Activated CD4-positive, alpha-beta T cell treated with anti-CD3 and anti-CD28 coated beads, Interleukin-2, amount 10 ng/mL, durations not matched to agents 7 days and 5 days (primary cell): ENCODE measurements at regions not wholly inside any gene's neighbourhood (a gene's known extent, or its start where the extent isn't known, plus 50 kb on each side); places are given as distances from the start of the nearest gene placed in this dataset.

Source experiments
- CTCF ChIA-PET: fragments of 350-600 bp; sonication (Branson Sonifier 250); formaldehyde crosslinking; loops from one replicate; lab custom pipeline; 2021; ENCODE audit warnings: antibody characterized with exemption; lab: Charles Lee
- POLR2A ChIA-PET: fragments of 350-600 bp; sonication (Branson Sonifier 250); formaldehyde crosslinking; loops from one replicate; lab custom pipeline; 2021; ENCODE audit warnings: antibody characterized with exemption; lab: Charles Lee
- DNase-seq: peaks from one replicate; pipeline ENCODE4 v3.0.0-alpha.2; 2020
- H3K27ac Mint-ChIP-seq: one replicate; pipeline ENCODE4 v1.8.0; 2021; ENCODE audit warnings: mild to moderate bottlenecking, moderate library complexity, mixed read lengths
- H3K27me3 Mint-ChIP-seq: one replicate; pipeline ENCODE4 v1.8.0; 2021; ENCODE audit warnings: mixed read lengths
- H3K36me3 Mint-ChIP-seq: one replicate; pipeline ENCODE4 v1.8.0; 2021; ENCODE audit warnings: low read depth, mixed read lengths
- H3K4me1 Mint-ChIP-seq: one replicate; pipeline ENCODE4 v1.8.0; 2021; ENCODE audit warnings: mixed read lengths
- H3K4me3 Mint-ChIP-seq: one replicate; pipeline ENCODE4 v1.8.0; 2021; ENCODE audit warnings: mild to moderate bottlenecking, moderate library complexity, mixed read lengths
- H3K9me3 Mint-ChIP-seq: one replicate; pipeline ENCODE4 v1.8.0; 2021; ENCODE audit warnings: mixed read lengths

DNA sequence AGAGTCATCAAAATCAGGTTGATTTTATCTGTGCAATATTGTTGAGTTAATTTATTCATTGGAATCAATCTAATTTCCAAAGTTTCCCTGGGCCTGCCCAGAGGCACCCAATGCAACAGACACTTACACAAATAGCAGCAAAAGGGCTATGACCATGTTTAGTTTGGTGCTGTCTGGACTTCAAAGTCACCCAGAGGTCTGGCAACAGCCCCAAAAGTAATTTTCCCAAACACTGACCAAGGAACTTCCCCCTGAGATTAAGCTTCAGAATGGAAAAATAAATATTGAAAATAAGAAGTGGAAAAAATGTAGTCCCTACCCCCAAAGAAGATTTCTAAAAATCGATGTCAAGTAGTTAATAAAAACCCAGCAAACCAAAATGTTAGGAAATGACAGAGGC lies 70.9 kb upstream of the RNF152 start:
- POLR2A ChIA-PET, result no interaction called here
- Mint-ChIP-seq H3K9me3 (no peaks in the 10 kb centered on the region), H3K36me3 (no peaks in the 10 kb centered on the region), H3K27me3 (peaks cover 20% of the 10 kb centered on the region), H3K27ac (no peak overlapping the region), H3K4me3 (no peak overlapping the region), H3K4me1 (no peaks in the 10 kb centered on the region)
- DNase-seq, result no peak
- CTCF ChIA-PET, result no interaction called here

DNA sequence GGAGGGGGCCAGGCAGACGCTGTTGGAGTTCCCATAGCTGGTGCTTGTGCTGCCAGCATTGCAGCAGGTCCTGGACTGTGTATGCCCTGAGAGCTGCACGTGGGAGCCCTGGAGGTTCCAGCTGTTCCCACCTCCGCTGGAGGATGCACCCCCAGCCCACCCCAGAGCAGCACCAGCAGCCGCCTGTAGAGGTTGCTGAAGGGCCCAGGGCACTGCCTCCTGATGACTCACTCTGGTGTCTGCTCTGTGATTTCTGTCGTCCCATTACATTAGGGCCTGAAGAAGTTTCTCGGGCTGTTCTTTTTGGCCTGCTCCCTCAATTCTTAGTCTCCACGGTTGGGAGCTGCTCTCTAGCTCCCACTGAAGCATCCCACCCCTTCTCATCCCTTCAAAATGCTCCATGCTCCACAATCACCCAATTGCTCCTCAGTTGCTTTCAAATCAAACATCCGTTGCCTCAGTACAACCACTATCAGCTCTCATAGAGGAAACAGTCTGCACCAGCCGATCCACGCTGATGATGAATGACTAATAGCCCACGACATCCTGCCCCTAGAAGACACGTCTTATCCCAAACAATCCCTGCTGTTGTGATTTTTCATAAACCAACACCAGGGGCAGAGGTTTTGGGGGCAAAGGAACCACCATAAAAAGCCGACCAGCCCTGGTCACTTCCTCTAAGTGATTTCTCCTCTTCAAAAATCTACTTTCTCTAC lies 65.2 kb upstream of the RNF152 start:
- Mint-ChIP-seq H3K4me1 (peaks cover 9% of the 10 kb centered on the region), H3K9me3 (peaks cover 5% of the 10 kb centered on the region), H3K27ac (no peak overlapping the region), H3K4me3 (no peak overlapping the region), H3K27me3 (peaks cover 14% of the 10 kb centered on the region), H3K36me3 (no peaks in the 10 kb centered on the region)
- no peak for DNase-seq
- ChIA-PET POLR2A (no interaction called here), CTCF (interaction anchor here (1.1 to 1.3 kb wide), 2 partner anchors 37 to 96 kb away, joined by 3 read pairs; no protein-coding TSS in a partner anchor)

DNA sequence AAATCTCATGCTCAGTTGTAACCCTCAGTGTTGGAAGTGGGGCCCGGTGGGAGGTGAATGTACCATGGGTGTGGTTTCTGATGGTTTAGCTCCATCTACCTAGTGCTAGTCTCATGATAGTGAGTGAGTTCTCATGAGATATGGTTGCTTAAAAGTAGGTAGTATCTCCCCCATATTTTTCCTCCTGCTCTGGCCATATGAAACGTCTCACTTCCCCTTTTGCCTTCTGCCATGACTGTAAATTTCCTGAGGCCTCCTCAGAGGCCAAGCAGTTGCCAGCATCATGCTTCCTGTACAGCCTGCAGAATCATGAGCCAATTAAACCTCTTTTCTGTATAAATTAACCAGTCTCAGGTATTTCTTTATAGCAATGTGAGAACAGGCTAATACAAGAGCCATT lies 62.8 kb upstream of the RNF152 start:
- H3K36me3 Mint-ChIP-seq, result no peaks in the 10 kb centered on the region
- POLR2A ChIA-PET, result no interaction called here
- H3K4me3 Mint-ChIP-seq, result no peak overlapping the region
- CTCF ChIA-PET, result no interaction called here
- H3K27me3 Mint-ChIP-seq, result peaks cover 16% of the 10 kb centered on the region
- H3K4me1 Mint-ChIP-seq, result peaks cover 24% of the 10 kb centered on the region
- no peak for DNase-seq
- H3K9me3 Mint-ChIP-seq, result peaks cover 5% of the 10 kb centered on the region
- H3K27ac Mint-ChIP-seq, result no peak overlapping the region

GRCh38 chr18:61954096-61954746 lies 61.4 kb upstream of the RNF152 start:
- Mint-ChIP-seq H3K4me1 (peaks cover 25% of the 10 kb centered on the region), H3K27me3 (peaks cover 22% of the 10 kb centered on the region), H3K9me3 (peaks cover 5% of the 10 kb centered on the region), H3K36me3 (no peaks in the 10 kb centered on the region), H3K27ac (no peak overlapping the region), H3K4me3 (no peak overlapping the region)
- CTCF ChIA-PET, result no interaction called here
- no peak for DNase-seq
- POLR2A ChIA-PET, result no interaction called here

DNA sequence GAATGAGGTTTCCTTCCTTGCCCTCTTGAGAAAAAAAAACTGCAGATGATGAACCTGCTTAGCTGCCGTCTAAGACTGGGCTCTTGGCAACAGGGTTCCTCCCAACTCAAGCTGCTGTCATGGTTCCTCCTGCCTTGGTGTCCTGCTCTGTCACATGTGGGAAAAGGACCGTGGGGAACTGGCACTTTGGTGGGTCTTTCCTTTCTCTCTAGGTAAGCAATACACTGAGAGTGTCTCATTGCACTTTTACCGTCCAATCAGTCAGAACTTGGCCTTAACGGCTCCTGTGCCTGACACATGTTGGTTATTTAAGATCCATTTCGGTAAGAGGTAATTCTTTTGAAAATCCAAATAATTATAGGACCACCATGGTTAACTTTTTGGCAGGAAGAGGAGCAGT lies 60.8 kb upstream of the RNF152 start:
- no peak for DNase-seq
- H3K9me3 Mint-ChIP-seq, result peaks cover 5% of the 10 kb centered on the region
- CTCF ChIA-PET, result no interaction called here
- peaks cover 31% of the 10 kb centered on the region for H3K4me1 Mint-ChIP-seq
- H3K27me3 Mint-ChIP-seq, result peaks cover 24% of the 10 kb centered on the region
- POLR2A ChIA-PET, result no interaction called here
- H3K4me3 Mint-ChIP-seq, result no peak overlapping the region
- H3K27ac Mint-ChIP-seq, result no peak overlapping the region
- H3K36me3 Mint-ChIP-seq, result no peaks in the 10 kb centered on the region

GRCh38 chr18:61953161-61953560 lies 60.4 kb upstream of the RNF152 start:
- Mint-ChIP-seq H3K4me1 (peaks cover 33% of the 10 kb centered on the region), H3K27ac (peak overlapping the region; percentile 10), H3K4me3 (no peak overlapping the region), H3K27me3 (peaks cover 24% of the 10 kb centered on the region), H3K9me3 (peaks cover 4% of the 10 kb centered on the region), H3K36me3 (no peaks in the 10 kb centered on the region)
- DNase-seq, result no peak
- ChIA-PET POLR2A (no interaction called here), CTCF (no interaction called here)

DNA sequence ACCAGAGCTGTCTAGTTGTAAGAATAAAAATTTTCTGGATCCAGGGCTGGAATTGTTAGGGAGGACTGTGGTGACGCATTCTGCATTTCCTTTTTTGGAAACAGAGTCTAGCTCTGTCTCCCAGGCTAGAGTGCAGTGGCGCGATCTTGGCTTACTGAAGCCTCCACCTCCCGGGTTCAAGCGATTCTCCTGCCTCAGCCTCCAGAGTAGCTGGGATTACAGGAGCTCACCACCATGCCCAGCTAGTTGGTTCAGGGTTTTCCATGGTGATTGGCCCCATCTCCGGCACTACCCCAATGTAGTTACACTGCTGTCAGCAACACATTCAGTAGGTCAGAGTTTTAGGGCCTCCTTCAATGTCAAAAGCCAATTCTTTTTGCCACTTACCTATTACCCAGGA lies 58.6 kb upstream of the RNF152 start:
- no peaks in the 10 kb centered on the region for H3K36me3 Mint-ChIP-seq
- no peak for DNase-seq
- CTCF ChIA-PET, result interaction anchor here (1.0 kb wide), 1 partner anchor 9 kb away, joined by 3 read pairs; no protein-coding TSS in a partner anchor
- no peak overlapping the region for H3K4me3 Mint-ChIP-seq
- H3K4me1 Mint-ChIP-seq, result peaks cover 31% of the 10 kb centered on the region
- peaks cover 34% of the 10 kb centered on the region for H3K27me3 Mint-ChIP-seq
- no peak overlapping the region for H3K27ac Mint-ChIP-seq
- H3K9me3 Mint-ChIP-seq, result peaks cover 2% of the 10 kb centered on the region
- POLR2A ChIA-PET, result no interaction called here

GRCh38 chr18:61950371-61950770 lies 57.6 kb upstream of the RNF152 start:
- Mint-ChIP-seq H3K4me3 (no peak overlapping the region), H3K27me3 (peaks cover 38% of the 10 kb centered on the region), H3K4me1 (peaks cover 31% of the 10 kb centered on the region), H3K36me3 (no peaks in the 10 kb centered on the region), H3K27ac (no peak overlapping the region), H3K9me3 (peaks cover 2% of the 10 kb centered on the region)
- DNase-seq, result no peak
- ChIA-PET POLR2A (no interaction called here), CTCF (no interaction called here)

DNA sequence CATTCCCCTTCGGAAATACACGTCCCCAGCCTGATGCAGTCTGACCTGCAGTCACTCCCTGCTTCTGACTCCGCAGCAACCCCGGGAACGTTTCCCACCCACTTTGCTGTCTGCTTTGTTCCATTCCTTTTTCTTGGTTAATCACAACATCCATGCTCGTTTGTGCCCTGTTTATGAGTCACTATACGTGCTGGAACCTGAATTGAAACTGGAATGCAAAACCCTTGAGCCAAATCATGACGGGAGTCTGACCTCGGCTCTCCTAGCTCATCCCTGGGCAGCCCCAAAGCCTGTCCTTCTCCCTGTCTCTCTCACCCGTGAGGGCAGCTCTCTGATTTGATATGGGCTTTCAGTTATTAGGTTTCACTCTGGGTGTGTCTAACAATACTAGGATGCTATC lies 57.1 kb upstream of the RNF152 start:
- peaks cover 40% of the 10 kb centered on the region for H3K27me3 Mint-ChIP-seq
- H3K4me3 Mint-ChIP-seq, result no peak overlapping the region
- peaks cover 2% of the 10 kb centered on the region for H3K9me3 Mint-ChIP-seq
- no peak for DNase-seq
- ChIA-PET POLR2A (no interaction called here), CTCF (no interaction called here)
- H3K4me1 Mint-ChIP-seq, result peaks cover 31% of the 10 kb centered on the region
- no peak overlapping the region for H3K27ac Mint-ChIP-seq
- no peaks in the 10 kb centered on the region for H3K36me3 Mint-ChIP-seq

GRCh38 chr18:61948846-61949438 lies 56.1 kb upstream of the RNF152 start:
- no peak for DNase-seq
- ChIA-PET CTCF (no interaction called here), POLR2A (no interaction called here)
- Mint-ChIP-seq H3K27me3 (peaks cover 41% of the 10 kb centered on the region), H3K36me3 (peaks cover 7% of the 10 kb centered on the region), H3K4me1 (peaks cover 35% of the 10 kb centered on the region), H3K27ac (no peak overlapping the region), H3K9me3 (peaks cover 4% of the 10 kb centered on the region), H3K4me3 (no peak overlapping the region)

DNA sequence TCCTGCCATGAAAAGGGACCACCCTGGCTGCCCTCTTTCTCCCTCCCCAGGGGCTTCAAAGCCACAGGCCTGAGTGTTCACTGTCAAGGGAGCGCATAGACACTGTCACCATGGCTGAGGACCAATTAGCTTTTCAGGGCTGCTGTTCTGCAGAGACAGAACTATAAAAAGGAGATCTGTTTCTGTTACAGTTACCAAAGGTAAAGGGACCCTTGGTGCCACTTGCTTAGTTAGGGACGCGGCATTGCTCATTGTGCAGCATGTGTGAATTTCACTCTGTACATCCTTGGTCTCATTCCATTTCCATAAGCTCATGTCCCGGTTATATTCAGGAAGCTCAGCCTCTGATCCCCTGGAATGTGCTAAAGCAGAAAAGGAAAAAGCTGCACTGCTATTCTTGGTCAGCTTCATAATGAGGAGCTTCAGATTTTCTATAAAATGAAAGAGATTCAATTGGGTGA lies 55.5 kb upstream of the RNF152 start:
- peaks cover 39% of the 10 kb centered on the region for H3K27me3 Mint-ChIP-seq
- CTCF ChIA-PET, result no interaction called here

GRCh38 chr18:61946449-61946848 lies 53.6 kb upstream of the RNF152 start:
- CTCF ChIA-PET, result no interaction called here
- H3K4me1 Mint-ChIP-seq, result peaks cover 37% of the 10 kb centered on the region
- POLR2A ChIA-PET, result no interaction called here
- H3K36me3 Mint-ChIP-seq, result peaks cover 10% of the 10 kb centered on the region
- H3K4me3 Mint-ChIP-seq, result no peak overlapping the region
- H3K27me3 Mint-ChIP-seq, result peaks cover 39% of the 10 kb centered on the region
- no peak overlapping the region for H3K27ac Mint-ChIP-seq
- DNase-seq, result no peak
- peaks cover 4% of the 10 kb centered on the region for H3K9me3 Mint-ChIP-seq

More for the DNA sequence above, 55.5 kb upstream of the RNF152 start:
- Mint-ChIP-seq H3K4me3 (no peak overlapping the region), H3K9me3 (peaks cover 4% of the 10 kb centered on the region), H3K27ac (no peak overlapping the region), H3K36me3 (peaks cover 7% of the 10 kb centered on the region), H3K4me1 (peaks cover 40% of the 10 kb centered on the region)
- no peak for DNase-seq
- POLR2A ChIA-PET, result no interaction called here

DNA sequence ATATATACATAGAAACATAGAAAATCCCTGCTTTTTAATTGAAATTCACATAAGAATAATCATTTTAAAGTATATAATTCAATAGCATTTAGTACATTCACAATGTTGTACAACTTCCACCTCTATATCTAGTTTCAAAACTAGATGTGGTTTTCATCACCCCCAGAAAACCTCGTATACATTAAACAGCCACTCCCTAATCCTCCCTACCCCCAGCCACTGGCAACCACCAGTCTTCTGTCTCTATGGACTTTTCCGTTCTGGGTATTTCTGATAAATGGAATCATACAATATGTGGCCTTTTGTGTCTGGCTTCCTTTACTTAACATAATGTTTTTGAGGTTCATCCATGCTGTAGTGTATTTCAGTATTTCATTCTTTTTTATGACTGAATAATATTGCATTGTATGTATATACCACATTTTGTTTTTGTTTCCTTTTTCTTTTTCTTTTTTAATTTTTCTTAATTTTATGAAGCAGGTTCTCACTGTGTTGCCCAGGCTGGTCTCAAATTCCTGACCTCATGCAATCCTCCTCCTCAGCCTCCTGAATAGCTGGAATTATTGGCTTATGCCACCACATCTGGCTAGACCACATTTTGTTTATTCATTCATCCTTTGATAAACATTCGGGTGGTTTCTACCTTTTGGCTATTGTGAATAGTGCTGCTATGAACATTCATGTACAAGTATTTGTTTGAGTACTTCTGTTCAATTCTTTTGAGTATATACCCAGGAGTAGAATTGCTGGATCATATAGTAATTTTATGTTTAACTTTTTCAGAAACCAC lies 50.6 kb upstream of the RNF152 start:
- peaks cover 35% of the 10 kb centered on the region for H3K4me1 Mint-ChIP-seq
- peaks cover 23% of the 10 kb centered on the region for H3K36me3 Mint-ChIP-seq
- H3K27ac Mint-ChIP-seq, result no peak overlapping the region
- DNase-seq, result no peak
- H3K27me3 Mint-ChIP-seq, result peaks cover 23% of the 10 kb centered on the region
- H3K9me3 Mint-ChIP-seq, result peaks cover 7% of the 10 kb centered on the region
- POLR2A ChIA-PET, result no interaction called here
- no peak overlapping the region for H3K4me3 Mint-ChIP-seq
- CTCF ChIA-PET, result no interaction called here
